GM19468 (cell line): ENCODE measurements at regions not wholly inside any gene's neighbourhood (a gene's known extent, or its start where the extent isn't known, plus 50 kb on each side); places are given as distances from the start of the nearest gene placed in this dataset.

Experiments used
- ATAC-seq: cut with Tn5 transposase; IDR thresholded peaks from one replicate; pipeline ENCODE4 v1.9.1; 2021; ENCODE audit warnings: mild to moderate bottlenecking, moderate library complexity, moderate number of reproducible peaks; ENCODE audit not compliant: unreplicated experiment; ENCODE audit errors: extremely low read depth

DNA sequence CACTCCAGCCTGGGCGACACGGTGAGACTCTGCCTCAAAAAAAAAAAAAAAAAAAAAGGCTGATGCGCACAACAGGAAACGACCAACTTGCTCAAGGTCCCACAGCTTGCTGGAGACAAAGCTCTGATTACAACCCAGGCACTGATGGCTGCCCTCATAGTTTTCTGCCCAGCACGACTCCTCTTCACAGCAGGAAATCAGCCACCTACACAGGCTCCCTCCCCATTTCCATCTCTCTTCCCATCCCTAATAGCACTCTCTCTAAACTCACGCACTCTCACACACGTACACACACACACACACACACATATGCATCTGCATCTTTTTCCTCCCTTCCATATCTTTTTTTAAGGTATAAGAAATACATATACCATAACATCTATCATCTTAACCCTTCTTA, 153.5 kb upstream of the SOD1 start:
- ATAC-seq = no peak

DNA sequence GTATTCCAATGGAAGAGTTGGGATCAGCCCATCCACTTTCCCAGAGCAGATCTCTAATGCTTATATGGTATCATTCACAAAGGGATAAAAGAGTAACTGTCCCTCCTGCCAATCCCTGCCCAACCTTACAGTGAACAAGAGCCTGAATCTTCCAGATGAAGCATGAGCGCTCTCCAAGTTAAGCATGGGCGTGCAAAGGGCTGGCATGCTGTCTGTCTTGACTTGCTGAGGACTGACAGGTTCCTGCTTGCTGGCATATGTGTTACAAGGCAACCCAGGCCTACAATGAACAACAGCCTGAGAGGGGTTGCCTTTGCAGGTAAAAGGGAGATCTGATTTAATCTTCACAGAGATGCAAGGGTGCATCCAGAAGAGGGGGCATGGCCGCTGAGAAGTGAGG, 155.6 kb upstream of the SOD1 start:
- no peak for ATAC-seq

DNA sequence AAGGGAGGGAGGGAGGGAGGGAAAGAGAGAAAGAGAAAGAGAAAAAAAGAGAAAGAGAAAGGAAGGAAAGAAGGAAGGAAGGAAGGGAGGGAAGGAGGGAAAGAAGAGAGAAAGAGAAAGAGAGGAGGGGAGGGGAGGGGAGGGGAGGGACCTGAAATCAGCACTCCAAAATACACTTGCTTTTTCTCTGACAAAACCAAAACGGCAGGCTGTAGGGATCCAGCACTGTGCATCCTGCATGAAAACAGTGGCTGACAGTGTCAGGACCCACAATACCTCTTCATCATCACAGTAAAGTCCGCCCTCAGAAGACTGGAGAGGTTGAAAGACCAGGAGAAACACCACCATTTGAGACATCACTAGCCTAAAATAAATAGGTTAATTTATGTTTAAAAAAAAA, 156.0 kb upstream of the SOD1 start:
- no peak for ATAC-seq

DNA sequence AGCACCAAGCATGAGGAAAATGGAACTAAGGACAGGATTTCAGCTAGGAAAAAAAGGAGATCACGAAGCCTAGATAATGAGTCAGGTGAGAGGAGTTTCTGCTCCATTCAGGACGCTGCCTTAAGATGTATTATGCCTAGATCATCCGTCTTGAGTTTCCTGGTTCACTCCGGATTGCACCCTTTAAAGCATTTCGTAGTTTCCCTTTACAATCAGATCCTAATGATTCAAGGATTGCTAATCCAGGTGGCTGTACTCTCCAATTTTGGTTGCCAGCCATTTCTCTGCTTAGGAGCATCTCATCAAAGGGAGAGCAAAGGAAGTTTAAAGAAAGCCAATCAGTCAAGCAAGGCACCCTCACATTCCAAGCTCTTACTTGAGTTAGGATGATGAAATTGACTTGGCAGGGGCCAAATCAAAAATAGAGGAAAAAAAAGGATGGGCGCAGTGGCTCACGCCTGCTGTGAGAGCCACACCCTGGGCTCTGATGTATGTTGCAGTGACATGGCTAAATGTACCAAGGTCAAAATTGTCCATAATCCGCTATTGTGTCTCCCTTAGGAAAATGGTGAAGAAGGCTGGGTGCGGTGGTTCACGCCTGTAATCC, 156.9 kb upstream of the SOD1 start:
- ATAC-seq = no peak

DNA sequence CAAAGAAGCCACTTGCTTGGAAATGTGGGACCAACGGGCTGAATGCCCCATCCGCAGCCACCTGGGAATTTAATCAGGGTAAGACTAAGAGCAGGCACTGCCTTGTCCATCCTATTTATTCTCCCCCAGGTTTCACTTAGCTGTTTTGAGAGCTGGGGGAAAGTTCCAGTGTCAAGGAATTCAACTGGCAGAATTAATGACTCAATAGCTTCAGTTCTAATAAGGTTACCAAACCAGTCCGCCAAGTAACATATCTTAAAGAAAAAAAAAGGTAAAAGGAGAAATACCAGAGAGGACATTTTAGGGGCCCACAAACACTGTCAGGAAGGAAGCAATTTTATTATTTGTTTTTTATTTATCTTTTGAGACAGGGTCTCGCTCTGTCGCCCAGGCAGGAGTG, 157.6 kb upstream of the SOD1 start:
- no peak for ATAC-seq

DNA sequence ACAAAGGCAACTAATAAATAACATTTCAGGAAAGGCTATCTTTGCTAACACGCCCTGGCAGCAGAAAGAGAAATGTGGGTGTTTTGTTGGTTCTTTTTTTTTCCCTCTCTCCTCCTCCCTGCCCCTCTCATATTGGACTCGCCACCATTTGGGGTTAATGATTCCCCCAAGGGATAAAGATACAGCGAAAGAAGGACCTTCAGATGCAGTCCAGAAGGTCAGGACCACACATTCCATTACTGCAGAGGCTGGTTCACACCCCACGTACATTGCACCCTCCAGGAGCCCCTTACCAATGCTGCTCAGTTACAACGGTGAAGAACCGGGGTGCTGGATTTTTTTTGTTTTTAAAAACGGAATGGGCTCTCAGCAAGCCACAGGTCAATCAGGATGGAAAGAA, 156.9 kb upstream of the TIAM1 start:
- no peak for ATAC-seq

DNA sequence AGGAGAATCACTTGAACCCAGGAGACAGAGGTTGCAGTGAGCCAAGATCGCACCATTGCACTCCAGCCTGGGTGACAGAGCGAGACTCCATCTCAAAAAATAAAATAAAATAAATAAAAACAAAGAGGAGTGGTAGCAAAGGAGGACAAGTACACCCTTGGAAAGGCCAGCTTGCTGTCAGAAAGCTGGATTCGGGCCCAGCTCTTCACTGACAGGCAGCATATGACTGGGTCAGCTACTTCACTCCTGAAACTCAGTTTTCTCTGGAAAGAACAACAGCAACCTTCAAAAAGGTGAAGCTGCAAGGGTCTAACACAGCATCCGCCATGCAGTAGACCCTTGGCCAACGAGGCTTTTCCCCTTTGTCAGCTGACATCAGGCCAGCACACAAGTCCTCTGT, 156.0 kb upstream of the TIAM1 start:
- ATAC-seq = no peak

DNA sequence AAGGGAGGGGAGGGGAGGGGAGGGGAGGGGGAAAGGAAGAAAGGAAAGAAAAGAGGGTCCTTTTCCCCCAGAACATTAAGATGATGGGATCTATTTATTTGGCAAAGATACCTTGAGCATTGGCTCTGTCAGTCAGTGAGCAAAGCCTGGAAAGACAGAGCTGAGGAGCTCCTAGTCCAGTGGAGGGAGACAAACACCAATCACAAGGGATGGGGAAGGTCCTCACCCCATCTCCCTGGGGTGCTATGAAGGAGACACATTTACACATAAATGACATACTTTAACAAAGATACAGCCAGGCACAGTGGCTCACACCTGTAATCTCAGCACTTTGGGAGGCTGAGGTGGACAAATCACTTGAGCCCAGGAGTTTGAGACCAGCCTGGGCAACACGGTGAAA, 154.9 kb upstream of the TIAM1 start:
- no peak for ATAC-seq

DNA sequence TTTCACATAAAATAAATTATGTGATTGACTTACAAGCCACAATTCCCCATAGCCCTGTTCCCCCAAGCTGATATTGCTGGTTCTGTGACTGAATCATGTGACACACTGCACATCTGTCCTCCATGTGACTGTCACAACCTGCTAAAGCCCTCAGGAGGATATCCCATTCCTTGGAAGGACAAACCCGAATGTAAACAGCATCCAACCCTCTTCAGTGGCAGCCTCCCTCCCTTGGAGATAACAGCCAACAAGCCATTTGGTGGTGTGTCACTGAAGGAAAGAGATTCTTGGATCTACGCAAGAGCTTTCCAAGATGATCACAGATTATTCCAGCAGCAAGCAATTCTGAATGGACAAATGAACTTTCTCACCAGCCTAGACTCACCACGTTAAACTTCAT, 153.9 kb upstream of the TIAM1 start:
- no peak for ATAC-seq

DNA sequence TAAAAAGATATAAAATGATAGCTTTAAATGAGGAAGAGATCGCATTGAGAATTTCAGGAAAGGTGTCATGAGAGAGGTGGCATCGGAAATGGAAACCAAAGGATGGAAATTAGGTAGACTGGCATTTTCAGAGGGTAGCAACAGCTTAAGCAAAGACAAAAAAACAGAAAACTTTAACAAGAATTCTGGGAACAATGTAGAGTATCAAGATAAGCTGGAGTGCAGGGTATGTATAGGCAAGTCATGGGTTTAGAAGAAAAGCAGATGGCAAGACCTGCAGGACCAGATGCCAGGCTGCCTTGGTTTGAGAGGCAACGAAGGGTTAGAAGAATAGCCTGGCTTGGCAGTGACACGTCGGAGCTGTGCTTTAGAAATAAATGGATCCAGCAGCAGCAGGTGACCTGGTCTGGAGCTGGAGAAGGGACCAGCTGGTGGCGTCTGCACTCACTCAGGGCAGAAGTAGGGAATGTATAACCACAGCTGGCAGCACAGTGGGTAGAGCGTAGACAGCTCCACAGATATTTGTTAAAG, 149.4 kb upstream of the TIAM1 start:
- no peak for ATAC-seq

DNA sequence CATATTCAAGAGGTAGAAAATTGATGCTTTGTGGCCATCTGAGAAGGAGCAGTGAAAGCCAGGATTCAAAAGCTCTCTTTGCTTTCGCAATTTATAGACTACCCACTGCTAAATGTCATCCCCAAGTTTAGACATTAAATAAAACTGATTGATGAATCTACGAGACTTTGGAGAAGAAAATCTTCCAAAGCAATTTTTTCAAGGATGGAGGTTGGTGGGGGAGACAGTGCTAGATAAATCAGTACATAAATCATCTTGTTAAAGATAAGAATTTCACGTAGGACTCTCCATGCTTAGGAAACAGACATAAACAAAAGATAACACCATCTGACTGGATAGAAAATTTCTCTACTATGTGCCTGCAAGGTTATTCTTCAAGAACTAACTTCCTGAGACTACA, 147.6 kb upstream of the TIAM1 start:
- no peak for ATAC-seq

DNA sequence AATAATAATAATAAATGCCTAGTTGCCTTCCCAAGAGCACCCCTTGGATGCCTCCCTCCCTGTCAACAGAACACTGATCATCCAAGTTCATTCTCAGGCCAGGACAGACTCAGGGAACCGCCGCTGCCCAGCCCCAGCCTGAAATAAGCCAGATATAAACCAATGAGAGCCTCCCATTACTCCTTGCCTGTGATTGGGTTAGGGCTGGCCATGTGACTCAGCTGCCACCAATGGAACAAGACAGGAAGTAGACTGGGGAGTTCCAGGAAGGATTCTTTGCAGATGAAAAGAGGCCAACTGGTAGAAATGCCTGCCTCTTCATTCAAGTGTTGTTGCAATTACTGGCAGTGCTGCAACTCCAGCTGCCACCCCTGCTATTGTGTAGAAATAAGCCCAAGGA, 146.4 kb upstream of the TIAM1 start:
- no peak for ATAC-seq

DNA sequence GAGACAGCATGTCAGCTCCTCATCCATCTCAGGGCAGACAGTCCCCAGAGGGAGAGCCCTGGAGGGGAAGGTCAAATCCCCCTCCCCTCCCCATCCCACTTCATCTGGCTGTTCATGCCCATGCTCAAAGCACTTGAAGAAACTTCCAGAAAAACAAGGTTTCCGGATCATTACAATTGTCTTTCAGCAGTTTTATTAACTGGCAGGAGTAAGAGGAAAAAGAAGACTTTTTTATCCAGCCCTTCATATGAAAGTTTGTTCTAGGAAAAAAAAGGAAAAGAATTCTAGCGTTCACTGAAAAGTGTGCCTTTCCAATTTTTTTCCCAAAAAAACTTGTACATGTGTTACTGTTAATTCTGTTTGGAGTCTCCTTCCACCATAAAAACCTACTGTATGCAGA, 145.7 kb upstream of the TIAM1 start:
- no peak for ATAC-seq

DNA sequence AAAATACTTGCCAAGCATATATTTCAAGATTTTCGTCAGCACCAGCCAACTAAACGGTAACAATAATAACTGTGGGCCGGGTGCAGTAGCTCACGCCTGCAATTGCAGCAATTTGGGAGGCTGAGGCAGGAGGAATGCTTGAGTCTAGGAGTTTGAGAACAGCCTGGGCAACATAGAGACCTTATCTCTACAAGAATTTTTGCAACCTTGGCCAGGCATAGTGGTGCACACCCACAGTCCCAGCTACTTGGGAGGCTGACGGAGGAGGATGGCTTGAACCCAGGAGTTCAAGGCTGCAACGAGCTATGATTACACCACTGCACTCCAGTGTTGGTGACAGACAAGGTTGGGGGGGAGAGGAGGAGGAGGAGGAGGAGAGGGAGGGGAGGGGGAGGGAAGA, 145.0 kb upstream of the TIAM1 start:
- ATAC-seq = no peak

DNA sequence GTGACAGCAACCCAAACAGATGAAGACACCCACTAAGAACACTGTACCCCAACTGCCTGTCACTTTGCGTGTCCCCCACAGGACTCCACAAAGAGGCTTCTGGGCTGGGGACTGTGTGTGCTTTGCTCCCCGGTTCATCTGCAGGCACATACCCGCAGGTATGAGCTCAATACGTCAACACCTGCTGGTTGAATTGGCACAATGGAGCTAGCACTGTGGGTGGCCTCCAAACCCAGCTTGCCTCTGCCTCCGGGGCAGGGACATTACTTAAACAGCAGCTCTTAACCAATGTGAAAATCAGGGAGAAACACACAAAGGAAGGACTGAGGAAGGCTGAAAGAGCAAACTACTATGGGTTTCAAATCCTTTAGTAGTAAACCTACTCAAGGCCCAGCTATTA, 140.2 kb upstream of the TIAM1 start:
- no peak for ATAC-seq

DNA sequence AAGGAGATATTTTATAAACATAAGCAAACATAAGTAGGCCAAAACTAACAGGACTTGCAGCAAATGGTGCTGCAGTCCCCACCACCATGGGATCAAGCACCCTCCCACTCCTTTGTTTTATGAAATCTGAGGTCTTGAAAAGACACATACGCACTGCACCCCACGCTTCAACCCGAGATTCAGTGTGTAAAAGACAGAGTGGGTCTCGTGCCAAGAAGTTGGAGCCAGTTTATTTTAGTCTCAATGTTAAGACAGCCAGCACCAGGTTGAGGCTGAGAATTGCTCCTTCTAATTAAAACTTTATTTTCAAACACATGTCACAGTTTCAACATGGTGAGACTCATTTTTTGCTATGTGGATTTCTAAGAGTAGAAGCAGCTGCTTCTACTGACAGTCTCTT, 139.1 kb upstream of the TIAM1 start:
- ATAC-seq = no peak

DNA sequence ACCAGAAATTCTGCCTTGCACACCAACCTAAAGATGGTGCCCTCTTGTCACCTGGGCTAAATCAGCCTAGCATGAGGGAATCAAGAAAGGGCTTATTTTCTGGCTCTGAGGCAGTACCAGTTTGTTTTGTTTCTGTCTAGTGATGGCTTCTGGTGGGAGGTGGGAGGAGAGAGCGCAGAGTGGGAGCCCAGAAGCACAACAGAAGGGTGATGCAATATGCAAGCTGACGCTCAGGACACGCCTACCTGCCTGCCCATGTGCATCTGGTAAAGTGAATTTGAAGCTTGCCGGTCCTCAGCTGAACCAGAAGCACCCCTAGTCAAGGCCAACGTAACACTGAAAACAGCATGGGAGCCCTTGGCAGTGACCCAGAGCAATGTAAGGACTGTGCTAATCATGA, 138.4 kb upstream of the TIAM1 start:
- no peak for ATAC-seq

DNA sequence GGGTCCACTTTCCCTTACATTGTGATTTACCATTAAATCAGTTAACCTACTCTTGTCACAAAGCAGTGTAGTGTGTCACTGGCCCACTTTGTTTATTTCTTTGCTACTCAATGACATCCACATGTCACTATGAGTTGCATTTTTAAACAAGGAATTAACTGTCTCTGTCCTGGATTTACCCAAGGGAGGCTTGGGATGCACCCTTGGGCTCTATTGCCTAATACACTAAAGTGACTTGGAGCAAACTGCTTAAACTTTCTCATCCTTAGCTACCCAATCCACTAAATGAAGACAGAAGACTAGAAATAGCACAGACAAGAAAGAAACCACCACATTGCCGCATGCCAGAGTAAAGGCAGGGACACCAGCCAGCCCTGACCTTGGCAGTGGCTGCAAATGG, 136.2 kb upstream of the TIAM1 start:
- ATAC-seq = no peak

DNA sequence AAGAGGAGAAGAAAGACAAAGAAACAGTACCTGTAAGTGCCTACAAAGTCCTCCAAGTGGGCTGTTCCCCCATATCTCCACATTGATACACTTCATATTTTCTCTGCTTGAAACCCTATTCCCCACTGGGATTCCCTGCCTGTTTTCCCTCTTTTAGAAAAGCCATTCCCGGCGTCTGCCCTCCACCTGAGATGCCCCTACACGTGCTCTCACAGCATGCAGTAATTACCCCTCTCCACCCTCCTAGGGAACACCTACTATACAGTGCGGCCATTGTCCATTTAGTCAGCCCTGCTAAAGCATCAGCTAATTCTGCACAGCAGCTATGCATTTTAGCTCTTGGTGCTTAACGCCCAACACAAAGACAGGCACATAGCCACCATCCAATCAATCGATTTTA, 135.7 kb upstream of the TIAM1 start:
- ATAC-seq = no peak

DNA sequence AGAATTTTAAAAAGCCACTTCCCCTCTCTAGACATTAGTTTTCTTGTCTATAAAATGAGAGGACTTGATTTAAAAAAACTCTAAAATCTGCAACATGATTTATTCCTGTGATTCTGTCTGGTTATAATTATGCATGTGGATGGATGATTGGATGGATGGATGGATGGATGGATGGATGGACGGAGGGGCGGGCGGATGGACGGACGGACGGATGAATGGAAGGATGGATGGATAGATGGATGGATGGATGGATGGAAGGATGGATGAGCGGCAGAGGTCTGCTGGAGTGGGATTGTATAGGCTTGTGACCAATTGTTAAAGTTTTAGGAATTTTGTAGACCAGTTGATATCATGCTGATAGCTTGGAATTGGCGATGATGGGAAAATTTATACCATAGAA, 135.2 kb upstream of the TIAM1 start:
- ATAC-seq = no peak

DNA sequence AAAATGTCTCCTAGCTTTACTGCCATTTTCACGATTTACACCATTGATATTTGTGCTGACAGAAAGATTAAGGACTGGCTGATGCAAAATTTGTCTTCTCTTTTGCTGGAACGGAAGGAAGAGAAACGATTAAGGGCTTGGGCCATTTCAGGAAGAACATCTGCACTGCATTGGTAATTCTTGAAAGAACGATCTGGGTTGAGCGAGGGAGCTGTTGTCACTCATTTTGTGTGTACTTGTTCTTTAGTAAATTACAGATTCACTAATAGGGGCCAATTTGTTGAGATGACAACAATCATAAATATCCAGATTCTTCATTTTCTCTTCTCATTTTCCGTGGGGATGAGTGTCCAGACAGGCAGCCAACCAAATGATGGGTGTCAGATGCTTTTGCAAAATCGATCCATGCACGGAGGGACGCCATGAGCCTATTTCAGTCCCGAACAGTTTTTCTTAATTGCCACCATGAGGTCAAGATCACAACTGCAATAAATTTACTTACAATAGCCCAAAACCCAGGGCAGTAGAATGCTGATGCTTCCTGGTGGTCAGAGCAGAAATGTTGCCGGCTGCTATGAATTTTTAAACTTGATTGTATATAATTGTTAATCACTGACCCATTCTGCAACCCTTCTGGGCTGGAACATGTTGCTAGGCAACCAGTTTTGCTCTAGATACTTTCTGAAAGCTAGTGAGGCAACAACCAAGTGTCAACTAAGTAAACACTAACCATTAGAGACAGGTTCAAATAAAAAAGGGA, 132.4 kb upstream of the TIAM1 start:
- no peak for ATAC-seq

DNA sequence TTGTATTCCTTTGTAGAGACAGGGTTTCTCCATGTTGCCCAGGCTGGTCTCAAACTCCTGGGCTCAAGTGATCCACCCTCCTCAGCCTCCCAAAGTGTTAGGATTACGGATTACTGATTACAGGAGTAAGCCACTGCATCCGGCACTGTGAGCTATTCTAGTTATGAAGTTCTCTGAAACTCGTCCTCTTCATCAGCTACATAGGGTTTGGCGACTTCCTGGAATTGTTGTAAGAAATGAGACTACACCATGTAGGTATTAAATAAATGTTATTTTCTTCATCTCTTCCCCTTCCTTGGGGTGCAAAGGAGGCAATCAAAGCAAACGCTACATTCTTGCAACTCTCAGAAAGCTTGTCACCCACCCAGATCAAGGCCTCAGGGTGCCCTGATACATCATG, 131.2 kb upstream of the TIAM1 start:
- ATAC-seq = no peak
